ENCODE measurements at regions not wholly inside any gene's neighbourhood (a gene's known extent, or its start where the extent isn't known, plus 50 kb on each side); places are given as distances from the start of the nearest gene placed in this dataset.

DNA sequence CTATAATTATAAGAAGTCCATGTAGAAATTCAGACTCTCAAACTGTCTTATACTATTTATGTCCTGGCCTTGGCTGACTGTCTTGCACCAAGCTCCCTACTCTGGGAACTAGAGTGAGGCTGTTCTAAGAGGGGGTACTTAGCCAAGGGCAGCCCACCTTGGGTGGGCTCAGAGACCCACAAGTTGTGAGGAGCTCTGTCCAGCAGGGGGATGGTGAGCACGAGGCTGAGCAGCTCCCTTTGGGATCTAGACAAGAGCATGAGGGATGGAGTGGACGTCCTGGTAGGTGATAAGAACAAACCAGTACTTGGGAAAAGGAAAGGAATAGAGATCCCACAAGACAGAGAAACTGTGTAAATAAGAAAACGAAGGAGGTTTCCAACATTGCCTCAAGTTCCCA, 127.1 kb upstream of the SLC44A3 start:
- TF ChIP-seq BACH2 (CRISPR knock-in tag; IDR thresholded peaks at IDR 0.05; ENCODE audit: borderline replicate concordance) (no peak), ZNF565 (CRISPR knock-in tag; conservative IDR thresholded peaks at IDR 0.05; ENCODE audit: low read depth) (no peak), OSR1 (CRISPR knock-in tag; IDR thresholded peaks at IDR 0.05) (no peak), RARB (CRISPR knock-in tag; IDR thresholded peaks at IDR 0.05) (no peak), TCF4 (CRISPR knock-in tag; IDR thresholded peaks at IDR 0.05; ENCODE audit: borderline replicate concordance) (no peak), TOX (CRISPR knock-in tag; IDR thresholded peaks at IDR 0.05; ENCODE audit: borderline replicate concordance) (no peak), ZC3H10 (CRISPR knock-in tag; IDR thresholded peaks at IDR 0.05) (no peak), ESRRG (CRISPR knock-in tag; IDR thresholded peaks at IDR 0.05) (no peak), ISL1 (CRISPR knock-in tag; IDR thresholded peaks at IDR 0.05) (no peak), ZNF8 (CRISPR knock-in tag; IDR thresholded peaks at IDR 0.05) (no peak)
- TF ChIP-seq, protein P1, sequence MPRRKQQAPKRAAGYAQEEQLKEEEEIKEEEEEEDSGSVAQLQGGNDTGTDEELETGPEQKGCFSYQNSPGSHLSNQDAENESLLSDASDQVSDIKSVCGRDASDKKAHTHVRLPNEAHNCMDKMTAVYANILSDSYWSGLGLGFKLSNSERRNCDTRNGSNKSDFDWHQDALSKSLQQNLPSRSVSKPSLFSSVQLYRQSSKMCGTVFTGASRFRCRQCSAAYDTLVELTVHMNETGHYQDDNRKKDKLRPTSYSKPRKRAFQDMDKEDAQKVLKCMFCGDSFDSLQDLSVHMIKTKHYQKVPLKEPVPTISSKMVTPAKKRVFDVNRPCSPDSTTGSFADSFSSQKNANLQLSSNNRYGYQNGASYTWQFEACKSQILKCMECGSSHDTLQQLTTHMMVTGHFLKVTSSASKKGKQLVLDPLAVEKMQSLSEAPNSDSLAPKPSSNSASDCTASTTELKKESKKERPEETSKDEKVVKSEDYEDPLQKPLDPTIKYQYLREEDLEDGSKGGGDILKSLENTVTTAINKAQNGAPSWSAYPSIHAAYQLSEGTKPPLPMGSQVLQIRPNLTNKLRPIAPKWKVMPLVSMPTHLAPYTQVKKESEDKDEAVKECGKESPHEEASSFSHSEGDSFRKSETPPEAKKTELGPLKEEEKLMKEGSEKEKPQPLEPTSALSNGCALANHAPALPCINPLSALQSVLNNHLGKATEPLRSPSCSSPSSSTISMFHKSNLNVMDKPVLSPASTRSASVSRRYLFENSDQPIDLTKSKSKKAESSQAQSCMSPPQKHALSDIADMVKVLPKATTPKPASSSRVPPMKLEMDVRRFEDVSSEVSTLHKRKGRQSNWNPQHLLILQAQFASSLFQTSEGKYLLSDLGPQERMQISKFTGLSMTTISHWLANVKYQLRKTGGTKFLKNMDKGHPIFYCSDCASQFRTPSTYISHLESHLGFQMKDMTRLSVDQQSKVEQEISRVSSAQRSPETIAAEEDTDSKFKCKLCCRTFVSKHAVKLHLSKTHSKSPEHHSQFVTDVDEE (CRISPR knock-in tag; IDR thresholded peaks at IDR 0.05), result no peak
- no peak for ATAC-seq

DNA sequence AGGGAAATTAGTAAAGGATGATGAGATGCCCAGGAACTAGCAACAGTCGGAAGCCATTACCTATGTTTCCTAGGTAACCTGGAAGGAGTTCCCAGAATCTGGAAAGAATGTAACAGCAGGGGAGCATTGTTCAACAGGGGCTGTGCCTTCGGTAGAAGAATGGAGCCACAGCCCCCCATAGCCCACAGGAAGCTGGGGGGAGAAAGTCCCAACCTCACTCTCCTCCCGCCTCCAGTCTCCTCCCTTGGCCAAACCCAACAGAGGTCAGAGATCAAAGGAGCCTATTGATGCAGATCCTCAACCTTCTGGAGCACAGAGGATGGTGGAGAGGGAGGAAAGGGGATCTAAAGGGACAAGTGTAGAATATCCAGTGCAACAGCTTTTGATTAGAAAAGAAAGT, 131.5 kb upstream of the SLC44A3 start:
- TF ChIP-seq, protein P2, sequence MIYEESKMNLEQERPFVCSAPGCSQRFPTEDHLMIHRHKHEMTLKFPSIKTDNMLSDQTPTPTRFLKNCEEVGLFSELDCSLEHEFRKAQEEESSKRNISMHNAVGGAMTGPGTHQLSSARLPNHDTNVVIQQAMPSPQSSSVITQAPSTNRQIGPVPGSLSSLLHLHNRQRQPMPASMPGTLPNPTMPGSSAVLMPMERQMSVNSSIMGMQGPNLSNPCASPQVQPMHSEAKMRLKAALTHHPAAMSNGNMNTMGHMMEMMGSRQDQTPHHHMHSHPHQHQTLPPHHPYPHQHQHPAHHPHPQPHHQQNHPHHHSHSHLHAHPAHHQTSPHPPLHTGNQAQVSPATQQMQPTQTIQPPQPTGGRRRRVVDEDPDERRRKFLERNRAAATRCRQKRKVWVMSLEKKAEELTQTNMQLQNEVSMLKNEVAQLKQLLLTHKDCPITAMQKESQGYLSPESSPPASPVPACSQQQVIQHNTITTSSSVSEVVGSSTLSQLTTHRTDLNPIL (CRISPR knock-in tag; IDR thresholded peaks at IDR 0.05; ENCODE audit: low read depth), result no peak
- TF ChIP-seq GLIS3 (CRISPR knock-in tag; IDR thresholded peaks at IDR 0.05), result no peak
- TF ChIP-seq TCF4 (CRISPR knock-in tag; IDR thresholded peaks at IDR 0.05; ENCODE audit: borderline replicate concordance), result no peak
- TF ChIP-seq ESRRG (CRISPR knock-in tag; IDR thresholded peaks at IDR 0.05), result no peak
- no peak for TF ChIP-seq ISL1 (CRISPR knock-in tag; IDR thresholded peaks at IDR 0.05)
- TF ChIP-seq, protein P3, sequence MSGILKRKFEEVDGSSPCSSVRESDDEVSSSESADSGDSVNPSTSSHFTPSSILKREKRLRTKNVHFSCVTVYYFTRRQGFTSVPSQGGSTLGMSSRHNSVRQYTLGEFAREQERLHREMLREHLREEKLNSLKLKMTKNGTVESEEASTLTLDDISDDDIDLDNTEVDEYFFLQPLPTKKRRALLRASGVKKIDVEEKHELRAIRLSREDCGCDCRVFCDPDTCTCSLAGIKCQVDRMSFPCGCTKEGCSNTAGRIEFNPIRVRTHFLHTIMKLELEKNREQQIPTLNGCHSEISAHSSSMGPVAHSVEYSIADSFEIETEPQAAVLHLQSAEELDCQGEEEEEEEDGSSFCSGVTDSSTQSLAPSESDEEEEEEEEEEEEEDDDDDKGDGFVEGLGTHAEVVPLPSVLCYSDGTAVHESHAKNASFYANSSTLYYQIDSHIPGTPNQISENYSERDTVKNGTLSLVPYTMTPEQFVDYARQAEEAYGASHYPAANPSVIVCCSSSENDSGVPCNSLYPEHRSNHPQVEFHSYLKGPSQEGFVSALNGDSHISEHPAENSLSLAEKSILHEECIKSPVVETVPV (CRISPR knock-in tag; IDR thresholded peaks at IDR 0.05), result no peak
- TF ChIP-seq RARB (CRISPR knock-in tag; IDR thresholded peaks at IDR 0.05), result no peak
- no peak for TF ChIP-seq ARNTL (CRISPR knock-in tag; IDR thresholded peaks at IDR 0.05; ENCODE audit: borderline replicate concordance, low read depth)
- TF ChIP-seq ZNF565 (CRISPR knock-in tag; conservative IDR thresholded peaks at IDR 0.05; ENCODE audit: low read depth), result no peak
- no peak for TF ChIP-seq BACH2 (CRISPR knock-in tag; IDR thresholded peaks at IDR 0.05; ENCODE audit: borderline replicate concordance)
- TF ChIP-seq, protein P1 (CRISPR knock-in tag; IDR thresholded peaks at IDR 0.05), result no peak
- TF ChIP-seq, protein P4, sequence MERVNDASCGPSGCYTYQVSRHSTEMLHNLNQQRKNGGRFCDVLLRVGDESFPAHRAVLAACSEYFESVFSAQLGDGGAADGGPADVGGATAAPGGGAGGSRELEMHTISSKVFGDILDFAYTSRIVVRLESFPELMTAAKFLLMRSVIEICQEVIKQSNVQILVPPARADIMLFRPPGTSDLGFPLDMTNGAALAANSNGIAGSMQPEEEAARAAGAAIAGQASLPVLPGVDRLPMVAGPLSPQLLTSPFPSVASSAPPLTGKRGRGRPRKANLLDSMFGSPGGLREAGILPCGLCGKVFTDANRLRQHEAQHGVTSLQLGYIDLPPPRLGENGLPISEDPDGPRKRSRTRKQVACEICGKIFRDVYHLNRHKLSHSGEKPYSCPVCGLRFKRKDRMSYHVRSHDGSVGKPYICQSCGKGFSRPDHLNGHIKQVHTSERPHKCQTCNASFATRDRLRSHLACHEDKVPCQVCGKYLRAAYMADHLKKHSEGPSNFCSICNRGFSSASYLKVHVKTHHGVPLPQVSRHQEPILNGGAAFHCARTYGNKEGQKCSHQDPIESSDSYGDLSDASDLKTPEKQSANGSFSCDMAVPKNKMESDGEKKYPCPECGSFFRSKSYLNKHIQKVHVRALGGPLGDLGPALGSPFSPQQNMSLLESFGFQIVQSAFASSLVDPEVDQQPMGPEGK (CRISPR knock-in tag; IDR thresholded peaks at IDR 0.05; ENCODE audit: borderline replicate concordance), result no peak
- TF ChIP-seq ZFP30 (CRISPR knock-in tag; IDR thresholded peaks at IDR 0.05), result no peak
- ATAC-seq, result no peak

DNA sequence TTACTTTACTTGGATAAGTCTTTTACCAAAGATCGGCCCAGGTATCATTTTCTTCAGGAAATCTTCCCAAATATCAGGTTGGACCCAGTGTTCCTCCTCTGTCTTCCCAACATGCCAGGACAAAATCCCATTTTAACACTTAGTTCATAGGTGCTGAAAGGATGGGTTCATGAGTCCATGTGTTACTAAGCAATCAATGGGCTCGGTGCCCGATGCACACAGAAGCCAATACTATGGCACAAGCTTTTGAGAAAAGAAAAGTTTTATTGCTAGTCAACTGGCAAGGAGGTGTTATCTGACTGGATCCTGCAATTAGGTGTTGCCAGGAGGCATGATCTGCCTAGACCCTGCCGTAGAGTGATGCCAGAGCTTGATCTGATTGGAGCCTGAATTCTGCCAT, 133.3 kb upstream of the SLC44A3 start:
- no peak for ATAC-seq
- TF ChIP-seq SNAI2 (CRISPR knock-in tag; IDR thresholded peaks at IDR 0.05) (no peak), TCF4 (CRISPR knock-in tag; IDR thresholded peaks at IDR 0.05; ENCODE audit: borderline replicate concordance) (no peak), OSR1 (CRISPR knock-in tag; IDR thresholded peaks at IDR 0.05) (no peak), GLIS3 (CRISPR knock-in tag; IDR thresholded peaks at IDR 0.05) (no peak), ISL1 (CRISPR knock-in tag; IDR thresholded peaks at IDR 0.05) (no peak), ZFP3 (CRISPR knock-in tag; IDR thresholded peaks at IDR 0.05) (no peak), ZC3H10 (CRISPR knock-in tag; IDR thresholded peaks at IDR 0.05) (no peak), CSDC2 (CRISPR knock-in tag; IDR thresholded peaks at IDR 0.05) (no peak)
- TF ChIP-seq, protein P1 (CRISPR knock-in tag; IDR thresholded peaks at IDR 0.05), result no peak
